ENCODE measurements at regions not wholly inside any gene's neighbourhood (a gene's known extent, or its start where the extent isn't known, plus 50 kb on each side); places are given as distances from the start of the nearest gene placed in this dataset.

- no peaks in the 10 kb centered on the region for H3K9me3 ChIP-seq
- no peak overlapping the region for H3K4me3 ChIP-seq
- no peak for TF ChIP-seq CTCF (IDR thresholded peaks at IDR 0.05)
- intact Hi-C loops (cut with DNase I, micrococcal nuclease) = no loop called here
- H3K36me3 ChIP-seq (ENCODE audit: low read depth) = no peaks in the 10 kb centered on the region
- DNase-seq (peak in 1 of 3 donors; percentile 2), ATAC-seq (no peak)
- no peaks in the 10 kb centered on the region for H3K4me1 ChIP-seq (ENCODE audit: low read depth)
These were observed 207.0 kb upstream of the PDE5A start for GRCh38 chr4:119835613-119835910.

- DNase-seq (no peak), ATAC-seq (no peak)
- H3K36me3 ChIP-seq (ENCODE audit: low read depth) = no peaks in the 10 kb centered on the region
- no peaks in the 10 kb centered on the region for H3K9me3 ChIP-seq
- intact Hi-C loops (cut with DNase I, micrococcal nuclease) = no loop called here
- no peaks in the 10 kb centered on the region for H3K4me1 ChIP-seq (ENCODE audit: low read depth)
- TF ChIP-seq CTCF (IDR thresholded peaks at IDR 0.05) = no peak
- no peak overlapping the region for H3K4me3 ChIP-seq
These were observed 206.5 kb upstream of the PDE5A start for GRCh38 chr4:119834906-119835612.

GRCh38 chr4:119833611-119834010 is 205.0 kb upstream of the PDE5A start:
- no peak for TF ChIP-seq CTCF (IDR thresholded peaks at IDR 0.05)
- DNase-seq = no peak
- Histone ChIP-seq H3K4me3 (no peak overlapping the region), H3K9me3 (no peaks in the 10 kb centered on the region), H3K4me1 (ENCODE audit: low read depth) (no peaks in the 10 kb centered on the region), H3K36me3 (ENCODE audit: low read depth) (no peaks in the 10 kb centered on the region)
- no peak for ATAC-seq
- intact Hi-C loops (cut with DNase I, micrococcal nuclease) = no loop called here

GRCh38 chr4:119832776-119833175 is 204.2 kb upstream of the PDE5A start:
- DNase-seq = no peak

GRCh38 chr4:119829326-119829725 is 200.7 kb upstream of the PDE5A start:
- H3K4me3 ChIP-seq = no peak overlapping the region
- no peaks in the 10 kb centered on the region for H3K9me3 ChIP-seq
- ATAC-seq (no peak), DNase-seq (no peak)
- no peak for TF ChIP-seq CTCF (IDR thresholded peaks at IDR 0.05)
- intact Hi-C loops (cut with DNase I, micrococcal nuclease) = no loop called here
- H3K36me3 ChIP-seq (ENCODE audit: low read depth) = no peaks in the 10 kb centered on the region
- no peaks in the 10 kb centered on the region for H3K4me1 ChIP-seq (ENCODE audit: low read depth)

More at GRCh38 chr4:119832776-119833175, 204.2 kb upstream of the PDE5A start:
- no peak overlapping the region for H3K4me3 ChIP-seq
- H3K9me3 ChIP-seq = no peaks in the 10 kb centered on the region
- no peak for ATAC-seq
- TF ChIP-seq CTCF (IDR thresholded peaks at IDR 0.05) = no peak
- H3K36me3 ChIP-seq (ENCODE audit: low read depth) = no peaks in the 10 kb centered on the region
- intact Hi-C loops (cut with DNase I, micrococcal nuclease) = no loop called here
- H3K4me1 ChIP-seq (ENCODE audit: low read depth) = no peaks in the 10 kb centered on the region

- ATAC-seq (no peak), DNase-seq (no peak)
- no peaks in the 10 kb centered on the region for H3K36me3 ChIP-seq (ENCODE audit: low read depth)
- no peaks in the 10 kb centered on the region for H3K4me1 ChIP-seq (ENCODE audit: low read depth)
- TF ChIP-seq CTCF (IDR thresholded peaks at IDR 0.05) = no peak
- no peaks in the 10 kb centered on the region for H3K9me3 ChIP-seq
- intact Hi-C loops (cut with DNase I, micrococcal nuclease) = no loop called here
- H3K4me3 ChIP-seq = no peak overlapping the region
These were observed 197.1 kb upstream of the PDE5A start for GRCh38 chr4:119825696-119826095.

Measured in mucosa of descending colon (tissue), 3 donors.